Osteoblast (primary cell): ENCODE measurements at regions not wholly inside any gene's neighbourhood (a gene's known extent, or its start where the extent isn't known, plus 50 kb on each side); places are given as distances from the start of the nearest gene placed in this dataset.

Experiments
- DNase-seq: peaks from one replicate; pipeline ENCODE4 v3.0.0; 2011; ENCODE audit warnings: low spot score, mixed read lengths; ENCODE audit not compliant: insufficient read length; ENCODE audit errors: missing footprints
- H2AFZ ChIP-seq: 2 replicates; pipeline ENCODE4 v1.6.0; 2011; ENCODE audit warnings: mild to moderate bottlenecking, low read length
- H3K27ac ChIP-seq: 2 replicates; pipeline ENCODE4 v1.5.1; 2011; ENCODE audit warnings: mild to moderate bottlenecking, low read depth, low read length, moderate library complexity
- H3K27me3 ChIP-seq: 2 replicates; pipeline ENCODE4 v1.6.0; 2012; ENCODE audit warnings: mild to moderate bottlenecking, control low read depth, inconsistent platforms, low read length, moderate library complexity; ENCODE audit not compliant: insufficient read depth
- H3K36me3 ChIP-seq: 2 replicates; pipeline ENCODE4 v1.5.1; 2011; ENCODE audit warnings: mild to moderate bottlenecking, low read length, control low read depth, moderate library complexity; ENCODE audit not compliant: insufficient read depth
- H3K4me1 ChIP-seq: 2 replicates; pipeline ENCODE4 v1.5.1; 2011; ENCODE audit warnings: mild to moderate bottlenecking, low read length, control low read depth, moderate library complexity; ENCODE audit not compliant: insufficient read depth
- H3K4me2 ChIP-seq: 2 replicates; pipeline ENCODE4 v1.6.0; 2011; ENCODE audit warnings: mild to moderate bottlenecking, low read length; ENCODE audit not compliant: insufficient read depth
- H3K4me3 ChIP-seq: fragments of 200-600 bp; sonication (generic); 3 replicates; pipeline ENCODE4 v1.5.1; 2012; ENCODE audit warnings: mild to moderate bottlenecking, low read length, inconsistent platforms; ENCODE audit not compliant: insufficient read depth
- H3K79me2 ChIP-seq: 2 replicates; pipeline ENCODE4 v1.6.0; 2012; ENCODE audit warnings: mild to moderate bottlenecking, low read length, control low read depth, inconsistent platforms; ENCODE audit not compliant: insufficient read depth
- H3K9me3 ChIP-seq: 2 replicates; pipeline ENCODE4 v1.5.1; 2011; ENCODE audit warnings: low read depth, low read length, control low read depth
- H4K20me1 ChIP-seq: 2 replicates; pipeline ENCODE4 v1.6.0; 2012; ENCODE audit warnings: mild to moderate bottlenecking, low read length, control low read depth; ENCODE audit not compliant: insufficient read depth
- CTCF ChIP-seq: IDR thresholded peaks from 2 replicates; pipeline ENCODE4 v1.5.1; 2011; ENCODE audit warnings: mild to moderate bottlenecking, low read depth, low read length, moderate library complexity; ENCODE audit errors: extremely low read depth

GRCh38 chr10:8138471-8138870, 84.0 kb downstream of the GATA3 start:
- no peak overlapping the region for H3K4me2 ChIP-seq
- TF ChIP-seq CTCF = no peak
- H4K20me1 ChIP-seq = no peaks in the 10 kb centered on the region
- H3K4me1 ChIP-seq = no peaks in the 10 kb centered on the region
- H3K4me3 ChIP-seq = no peak overlapping the region
- no peaks in the 10 kb centered on the region for H3K9me3 ChIP-seq
- DNase-seq = no peak
- H2AFZ ChIP-seq = no peak overlapping the region
- H3K36me3 ChIP-seq = no peaks in the 10 kb centered on the region
- H3K79me2 ChIP-seq = no peaks in the 10 kb centered on the region
- H3K27ac ChIP-seq = no peak overlapping the region
- no peaks in the 10 kb centered on the region for H3K27me3 ChIP-seq

GRCh38 chr10:8144496-8144895, 90.0 kb downstream of the GATA3 start:
- H3K9me3 ChIP-seq = no peaks in the 10 kb centered on the region

GRCh38 chr10:8146650-8147049, 92.2 kb downstream of the GATA3 start:
- H3K4me3 ChIP-seq = no peak overlapping the region
- H3K27me3 ChIP-seq = no peaks in the 10 kb centered on the region
- H3K79me2 ChIP-seq = no peaks in the 10 kb centered on the region
- H4K20me1 ChIP-seq = no peaks in the 10 kb centered on the region
- no peak overlapping the region for H2AFZ ChIP-seq
- no peaks in the 10 kb centered on the region for H3K4me1 ChIP-seq
- no peak overlapping the region for H3K4me2 ChIP-seq
- TF ChIP-seq CTCF = no peak
- no peak for DNase-seq
- no peak overlapping the region for H3K27ac ChIP-seq
- H3K9me3 ChIP-seq = no peaks in the 10 kb centered on the region
- no peaks in the 10 kb centered on the region for H3K36me3 ChIP-seq

More at GRCh38 chr10:8144496-8144895, 90.0 kb downstream of the GATA3 start:
- no peak overlapping the region for H2AFZ ChIP-seq
- H3K79me2 ChIP-seq = no peaks in the 10 kb centered on the region
- H3K4me3 ChIP-seq = no peak overlapping the region
- H3K27me3 ChIP-seq = no peaks in the 10 kb centered on the region
- H3K4me1 ChIP-seq = no peaks in the 10 kb centered on the region
- no peak for DNase-seq
- TF ChIP-seq CTCF = no peak
- H3K27ac ChIP-seq = no peak overlapping the region
- no peaks in the 10 kb centered on the region for H4K20me1 ChIP-seq
- H3K4me2 ChIP-seq = no peak overlapping the region
- H3K36me3 ChIP-seq = no peaks in the 10 kb centered on the region

- H2AFZ ChIP-seq = no peak overlapping the region
- no peak for DNase-seq
- no peaks in the 10 kb centered on the region for H3K27me3 ChIP-seq
- no peaks in the 10 kb centered on the region for H3K9me3 ChIP-seq
- no peak overlapping the region for H3K27ac ChIP-seq
- no peaks in the 10 kb centered on the region for H3K36me3 ChIP-seq
- H3K79me2 ChIP-seq = no peaks in the 10 kb centered on the region
- H3K4me2 ChIP-seq = no peak overlapping the region
- no peaks in the 10 kb centered on the region for H3K4me1 ChIP-seq
- TF ChIP-seq CTCF = no peak
- H3K4me3 ChIP-seq = no peak overlapping the region
- H4K20me1 ChIP-seq = no peaks in the 10 kb centered on the region
These were observed 95.5 kb downstream of the GATA3 start for GRCh38 chr10:8149991-8150390.
